ENCODE measurements at regions not wholly inside any gene's neighbourhood (a gene's known extent, or its start where the extent isn't known, plus 50 kb on each side); places are given as distances from the start of the nearest gene placed in this dataset.

- no peak for TF ChIP-seq CTCF (IDR thresholded peaks at IDR 0.05; ENCODE audit: insufficient read depth in 1 of 2, low read depth in 1 of 2, low read length in 1 of 2, severe bottlenecking in 1 of 2, unreplicated experiment in 1 of 2)
- intact Hi-C loops (cut with micrococcal nuclease; ENCODE audit: unreplicated experiment), result no loop called here
- Mint-ChIP-seq H3K27me3 (ENCODE audit: insufficient read depth, unreplicated experiment) (no peaks in the 10 kb centered on the region), H3K9me3 (ENCODE audit: unreplicated experiment) (no peaks in the 10 kb centered on the region), H3K4me1 (ENCODE audit: low read depth, unreplicated experiment) (no peaks in the 10 kb centered on the region), H3K4me3 (ENCODE audit: unreplicated experiment) (no peak overlapping the region), H3K36me3 (ENCODE audit: insufficient read depth, unreplicated experiment) (no peaks in the 10 kb centered on the region), H3K27ac (ENCODE audit: unreplicated experiment) (no peak overlapping the region)
- no peaks in the 10 kb centered on the region for H3K4me1 ChIP-seq
- DNase-seq, result no peak
- no peaks in the 10 kb centered on the region for H3K9me3 ChIP-seq
- H3K36me3 ChIP-seq (ENCODE audit: control insufficient read depth, insufficient read depth, low read length), result no peaks in the 10 kb centered on the region
- no TSS peak for BruUV-seq (replicated peaks)
- POLR2A ChIA-PET, result no interaction called here
- H3K27me3 ChIP-seq (replicated peaks; ENCODE audit: control insufficient read depth, insufficient read depth, low read length), result no peaks in the 10 kb centered on the region; the same call in 1 of the 2 replicates
- CTCF ChIA-PET, result no interaction called here
- no peak overlapping the region for H3K4me3 ChIP-seq (ENCODE audit: low read depth, low read length)
Observed at GRCh38 chr22:22759371-22759770, 115.0 kb downstream of the GGTLC2 start.

DNA sequence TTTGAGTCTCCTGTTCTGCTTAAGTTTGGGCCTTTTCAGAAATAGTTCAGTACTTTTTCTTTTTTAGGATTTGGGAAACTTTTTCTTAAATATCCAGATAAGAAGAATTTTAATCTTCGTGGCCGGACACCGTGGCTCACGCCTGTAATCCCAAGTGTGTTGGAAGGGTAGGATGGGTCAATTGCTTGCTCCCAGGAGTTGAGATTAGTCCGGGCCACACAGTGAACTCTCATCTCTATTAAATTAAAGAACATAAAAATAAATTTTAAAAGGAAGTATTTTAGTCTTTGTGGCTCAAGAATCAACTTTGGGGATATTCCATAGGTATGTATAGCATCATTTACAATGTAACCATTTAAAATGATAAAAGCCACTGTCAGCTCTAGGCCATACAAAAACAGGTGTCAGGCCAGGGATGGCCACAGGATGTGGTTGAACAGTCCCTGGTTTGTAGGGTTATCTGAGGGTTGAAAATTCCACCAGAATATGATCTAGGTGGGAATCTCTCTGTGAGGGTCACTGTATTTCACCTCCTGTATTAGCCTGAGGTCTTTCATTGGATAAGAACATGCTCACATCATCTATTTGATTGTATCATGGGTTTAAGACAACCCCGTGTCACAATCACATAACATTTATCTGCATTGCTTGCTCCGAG lies 115.6 kb downstream of the GGTLC2 start:
- no TSS peak for BruUV-seq (replicated peaks)
- H3K4me3 ChIP-seq (ENCODE audit: low read depth, low read length), result no peak overlapping the region
- H3K27me3 ChIP-seq (replicated peaks; ENCODE audit: control insufficient read depth, insufficient read depth, low read length), result no peaks in the 10 kb centered on the region; the same call in 1 of the 2 replicates
- Mint-ChIP-seq H3K27me3 (ENCODE audit: insufficient read depth, unreplicated experiment) (no peaks in the 10 kb centered on the region), H3K4me1 (ENCODE audit: low read depth, unreplicated experiment) (no peaks in the 10 kb centered on the region), H3K4me3 (ENCODE audit: unreplicated experiment) (no peak overlapping the region), H3K9me3 (ENCODE audit: unreplicated experiment) (no peaks in the 10 kb centered on the region), H3K27ac (ENCODE audit: unreplicated experiment) (no peak overlapping the region), H3K36me3 (ENCODE audit: insufficient read depth, unreplicated experiment) (no peaks in the 10 kb centered on the region)
- no peaks in the 10 kb centered on the region for H3K4me1 ChIP-seq
- ChIA-PET POLR2A (no interaction called here), CTCF (no interaction called here)
- intact Hi-C loops (cut with micrococcal nuclease; ENCODE audit: unreplicated experiment), result no loop called here
- no peaks in the 10 kb centered on the region for H3K9me3 ChIP-seq
- no peak for DNase-seq
- H3K36me3 ChIP-seq (ENCODE audit: control insufficient read depth, insufficient read depth, low read length), result no peaks in the 10 kb centered on the region
- no peak for TF ChIP-seq CTCF (IDR thresholded peaks at IDR 0.05; ENCODE audit: insufficient read depth in 1 of 2, low read depth in 1 of 2, low read length in 1 of 2, severe bottlenecking in 1 of 2, unreplicated experiment in 1 of 2)

DNA sequence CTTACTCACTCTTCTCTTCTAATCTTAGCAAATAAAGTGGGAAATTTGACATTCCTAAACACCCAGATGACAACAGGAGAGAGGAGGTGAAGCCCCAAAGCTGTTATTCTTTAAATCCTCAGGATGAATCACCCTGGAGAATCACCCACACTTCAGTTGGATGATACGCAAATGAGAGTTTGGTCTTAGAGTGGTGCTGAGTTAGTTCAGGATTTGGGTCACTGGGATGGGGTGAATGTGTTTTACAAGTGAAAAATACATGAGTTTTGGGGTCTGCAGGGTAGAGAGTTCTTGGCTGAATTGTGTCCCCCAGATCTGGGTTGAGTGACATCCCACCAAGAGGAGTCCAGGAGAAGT lies 117.2 kb downstream of the GGTLC2 start:
- ChIA-PET CTCF (interaction anchor here (1.0 kb wide), 2 partner anchors 9 to 16 kb away, joined by 3 to 4 read pairs; no protein-coding TSS in a partner anchor), POLR2A (no interaction called here)
- Mint-ChIP-seq H3K9me3 (ENCODE audit: unreplicated experiment) (no peaks in the 10 kb centered on the region), H3K4me3 (ENCODE audit: unreplicated experiment) (no peak overlapping the region), H3K27ac (ENCODE audit: unreplicated experiment) (no peak overlapping the region), H3K27me3 (ENCODE audit: insufficient read depth, unreplicated experiment) (no peaks in the 10 kb centered on the region), H3K36me3 (ENCODE audit: insufficient read depth, unreplicated experiment) (no peaks in the 10 kb centered on the region), H3K4me1 (ENCODE audit: low read depth, unreplicated experiment) (no peaks in the 10 kb centered on the region)
- H3K4me1 ChIP-seq, result no peaks in the 10 kb centered on the region
- no TSS peak for BruUV-seq (replicated peaks)
- H3K27me3 ChIP-seq (replicated peaks; ENCODE audit: control insufficient read depth, insufficient read depth, low read length), result no peaks in the 10 kb centered on the region
- intact Hi-C loops (cut with micrococcal nuclease; ENCODE audit: unreplicated experiment), result no loop called here
- TF ChIP-seq CTCF (IDR thresholded peaks at IDR 0.05; ENCODE audit: insufficient read depth in 1 of 2, low read depth in 1 of 2, low read length in 1 of 2, severe bottlenecking in 1 of 2, unreplicated experiment in 1 of 2), result no peak
- no peak for DNase-seq
- no peak overlapping the region for H3K4me3 ChIP-seq (ENCODE audit: low read depth, low read length)
- H3K9me3 ChIP-seq, result no peaks in the 10 kb centered on the region
- H3K36me3 ChIP-seq (ENCODE audit: control insufficient read depth, insufficient read depth, low read length), result no peaks in the 10 kb centered on the region

Measured in Caco-2 (cell line).